Natural killer cell (primary cell): ENCODE measurements at regions not wholly inside any gene's neighbourhood (a gene's known extent, or its start where the extent isn't known, plus 50 kb on each side); places are given as distances from the start of the nearest gene placed in this dataset.

ENCODE experiments used
- ATAC-seq, 3 donors: fragments of 150-1000 bp in 2 of 3; fragments of 200-7000 bp in 1 of 3; cut with Tn5 transposase; 1 replicate in 1 of 3; 2 replicates in 2 of 3; pipeline ENCODE4 v1.10.0; 2021; ENCODE audit warnings: mild to moderate bottlenecking in 2 of 3, moderate library complexity in 2 of 3
- DNase-seq, 2 donors: peaks; one replicate each; pipeline versions ENCODE4 v3.0.0 to v3.0.0-alpha.2; 2013 to 2021; ENCODE audit warnings: mixed read lengths in 1 of 2
- H3K27ac ChIP-seq: one replicate; pipeline ENCODE4 v1.5.1; 2013; ENCODE audit warnings: mild to moderate bottlenecking, low read length
- H3K27me3 ChIP-seq: one replicate; pipeline ENCODE4 v1.6.1; 2013; ENCODE audit warnings: low read length; ENCODE audit not compliant: control insufficient read depth, insufficient read depth
- H3K36me3 ChIP-seq: one replicate; pipeline ENCODE4 v1.6.1; 2013; ENCODE audit warnings: low read length; ENCODE audit not compliant: control insufficient read depth, insufficient read depth
- H3K4me1 ChIP-seq: one replicate; pipeline ENCODE4 v1.6.1; 2013; ENCODE audit warnings: low read length; ENCODE audit not compliant: control insufficient read depth, insufficient read depth
- H3K4me3 ChIP-seq: one replicate; pipeline ENCODE4 v1.5.1; 2013; ENCODE audit warnings: low read length
- H3K9me3 ChIP-seq: one replicate; pipeline ENCODE4 v1.6.1; 2013; ENCODE audit warnings: low read length; ENCODE audit not compliant: control insufficient read depth, insufficient read depth
- H3K27ac Mint-ChIP-seq, 2 donors: one replicate each; pipeline ENCODE4 v1.8.0; 2022; ENCODE audit warnings: mild to moderate bottlenecking in 2 of 2, mixed read lengths in 2 of 2, moderate library complexity in 1 of 2
- H3K27me3 Mint-ChIP-seq, 2 donors: one replicate each; pipeline ENCODE4 v1.8.0; 2022; ENCODE audit warnings: low read depth in 2 of 2, mixed read lengths in 2 of 2
- H3K36me3 Mint-ChIP-seq: one replicate; pipeline ENCODE4 v1.8.0; 2022; ENCODE audit warnings: mixed read lengths
- H3K4me1 Mint-ChIP-seq, 2 donors: one replicate each; pipeline ENCODE4 v1.8.0; 2022; ENCODE audit warnings: mixed read lengths in 2 of 2
- H3K4me3 Mint-ChIP-seq: one replicate; pipeline ENCODE4 v1.8.0; 2022; ENCODE audit warnings: mild to moderate bottlenecking, moderate library complexity, mixed read lengths
- H3K9me3 Mint-ChIP-seq, 2 donors: one replicate each; pipeline ENCODE4 v1.8.0; 2022; ENCODE audit warnings: mixed read lengths in 2 of 2
- WGBS: methylation state at CpG from one replicate; pipeline ENCODE4 v1.1.7; 2013; ENCODE audit warnings: missing lambda C conversion rate; ENCODE audit not compliant: insufficient coverage; 5-methylcytosine and 5-hydroxymethylcytosine counted together
- intact Hi-C: fragments of 100-400 bp; cut with micrococcal nuclease; formaldehyde crosslinking; loops from one replicate; pipeline ENCODE4 v1.14.2; 2022
- TF ChIP-seq, protein P1 (sequence below): fragments of 200-600 bp; IDR thresholded peaks from one replicate; pipeline ENCODE4 v1.8.0; 2022; ENCODE audit warnings: antibody characterized with exemption

- Histone ChIP-seq H3K27ac (no peak overlapping the region), H3K36me3 (peaks cover 9% of the 10 kb centered on the region), H3K27me3 (no peaks in the 10 kb centered on the region), H3K4me3 (no peak overlapping the region), H3K4me1 (peaks cover 26% of the 10 kb centered on the region), H3K9me3 (no peaks in the 10 kb centered on the region)
- H3K36me3 Mint-ChIP-seq: no peaks in the 10 kb centered on the region
- DNase-seq (no peak), ATAC-seq (no peak)
- H3K27me3 Mint-ChIP-seq: no peaks in the 10 kb centered on the region
- TF ChIP-seq, protein P1, sequence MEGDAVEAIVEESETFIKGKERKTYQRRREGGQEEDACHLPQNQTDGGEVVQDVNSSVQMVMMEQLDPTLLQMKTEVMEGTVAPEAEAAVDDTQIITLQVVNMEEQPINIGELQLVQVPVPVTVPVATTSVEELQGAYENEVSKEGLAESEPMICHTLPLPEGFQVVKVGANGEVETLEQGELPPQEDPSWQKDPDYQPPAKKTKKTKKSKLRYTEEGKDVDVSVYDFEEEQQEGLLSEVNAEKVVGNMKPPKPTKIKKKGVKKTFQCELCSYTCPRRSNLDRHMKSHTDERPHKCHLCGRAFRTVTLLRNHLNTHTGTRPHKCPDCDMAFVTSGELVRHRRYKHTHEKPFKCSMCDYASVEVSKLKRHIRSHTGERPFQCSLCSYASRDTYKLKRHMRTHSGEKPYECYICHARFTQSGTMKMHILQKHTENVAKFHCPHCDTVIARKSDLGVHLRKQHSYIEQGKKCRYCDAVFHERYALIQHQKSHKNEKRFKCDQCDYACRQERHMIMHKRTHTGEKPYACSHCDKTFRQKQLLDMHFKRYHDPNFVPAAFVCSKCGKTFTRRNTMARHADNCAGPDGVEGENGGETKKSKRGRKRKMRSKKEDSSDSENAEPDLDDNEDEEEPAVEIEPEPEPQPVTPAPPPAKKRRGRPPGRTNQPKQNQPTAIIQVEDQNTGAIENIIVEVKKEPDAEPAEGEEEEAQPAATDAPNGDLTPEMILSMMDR: no peak
- intact Hi-C loops: no loop called here
- no peak overlapping the region for H3K4me3 Mint-ChIP-seq
- H3K27ac Mint-ChIP-seq: no peak overlapping the region
- 92% methylated on average over 1 of the region's 1 CpG for WGBS
- H3K4me1 Mint-ChIP-seq: peaks cover 27 to 28% of the 10 kb centered on the region in 2 donors
- H3K9me3 Mint-ChIP-seq: no peaks in the 10 kb centered on the region
These were observed 216.0 kb upstream of the KLF14 start for GRCh38 chr7:130950054-130950453.

DNA sequence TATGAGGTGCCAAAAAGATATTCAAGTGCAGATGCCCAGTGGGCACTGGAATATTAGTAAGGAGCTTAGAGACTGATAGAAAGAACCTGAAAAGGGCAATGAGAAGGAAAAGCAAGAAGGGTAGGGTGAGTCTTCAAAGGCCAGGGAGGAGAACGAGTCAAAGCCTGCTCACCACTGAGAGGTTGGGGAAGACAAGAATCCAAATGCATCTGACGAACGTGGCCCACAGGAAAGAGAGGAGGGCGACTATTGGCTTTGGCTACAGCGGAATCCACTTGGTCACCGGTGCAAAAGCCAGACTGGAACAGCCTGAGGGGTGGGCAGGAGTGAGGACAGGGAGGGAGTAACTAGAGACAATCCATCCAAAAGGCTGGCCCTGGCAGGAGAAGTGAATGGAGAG, 216.7 kb upstream of the KLF14 start:
- Histone ChIP-seq H3K27ac (peak overlapping the region; percentile 60), H3K9me3 (no peaks in the 10 kb centered on the region), H3K27me3 (no peaks in the 10 kb centered on the region), H3K36me3 (peaks cover 9% of the 10 kb centered on the region), H3K4me1 (peaks cover 23% of the 10 kb centered on the region), H3K4me3 (no peak overlapping the region)
- Mint-ChIP-seq H3K36me3 (no peaks in the 10 kb centered on the region), H3K4me3 (no peak overlapping the region), H3K27ac (no peak overlapping the region), H3K9me3 (no peaks in the 10 kb centered on the region), H3K4me1 (peaks cover 27 to 28% of the 10 kb centered on the region in 2 donors), H3K27me3 (no peaks in the 10 kb centered on the region)
- TF ChIP-seq, protein P1: no peak
- WGBS: 88% methylated on average over 6 of the region's 6 CpGs
- DNase-seq (no peak), ATAC-seq (no peak)
- intact Hi-C loops: no loop called here

DNA sequence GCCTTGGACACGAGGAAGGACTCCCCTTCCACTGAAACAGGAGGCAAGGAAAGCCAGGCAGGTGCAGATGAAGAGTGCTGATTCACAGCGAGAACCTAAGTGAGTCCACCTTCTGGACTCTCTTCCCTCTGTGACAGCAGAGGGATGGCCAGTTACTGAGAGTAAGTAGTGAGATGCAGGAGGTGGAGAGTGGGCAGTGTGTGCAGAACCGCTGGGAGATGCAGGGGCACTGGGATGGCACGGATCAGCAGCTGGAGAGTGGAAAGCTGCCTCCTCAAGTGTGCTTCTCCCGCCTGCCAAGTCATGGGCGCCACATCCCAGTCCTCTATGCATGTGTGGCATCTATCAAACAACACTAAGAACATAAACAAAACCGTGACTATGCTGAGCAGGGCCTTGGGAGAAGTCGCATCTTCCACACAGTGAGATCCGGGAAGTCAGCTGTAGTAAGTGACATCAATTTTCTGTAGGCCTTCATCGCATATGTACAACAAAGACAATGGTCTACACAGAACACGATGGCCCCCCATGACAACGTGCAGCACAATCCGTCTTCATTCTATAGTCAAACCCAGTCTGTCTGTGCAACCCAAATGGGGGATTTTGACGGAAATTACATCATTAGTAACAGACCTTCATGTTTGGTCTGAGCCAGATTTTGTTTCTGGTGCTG, 217.4 kb upstream of the KLF14 start:
- 78% methylated on average over 14 of the region's 14 CpGs for WGBS
- Histone ChIP-seq H3K9me3 (no peaks in the 10 kb centered on the region), H3K27me3 (no peaks in the 10 kb centered on the region), H3K27ac (peak overlapping the region; percentile 60), H3K4me3 (no peak overlapping the region), H3K36me3 (peaks cover 11% of the 10 kb centered on the region), H3K4me1 (peaks cover 20% of the 10 kb centered on the region)
- DNase-seq (peak in 1 of 2 donors; percentile 81), ATAC-seq (peak in 1 of 3 donors; percentile 60)
- Mint-ChIP-seq H3K4me3 (no peak overlapping the region), H3K4me1 (peaks cover 29 to 31% of the 10 kb centered on the region in 2 donors), H3K27me3 (no peaks in the 10 kb centered on the region), H3K9me3 (no peaks in the 10 kb centered on the region), H3K27ac (no peak overlapping the region), H3K36me3 (no peaks in the 10 kb centered on the region)
- intact Hi-C loops: no loop called here
- TF ChIP-seq, protein P1: no peak
